GM21619 (cell line): ENCODE measurements at regions not wholly inside any gene's neighbourhood (a gene's known extent, or its start where the extent isn't known, plus 50 kb on each side); places are given as distances from the start of the nearest gene placed in this dataset.

ENCODE experiments used
- ATAC-seq: cut with Tn5 transposase; IDR thresholded peaks from one replicate; pipeline ENCODE4 v1.9.1; 2021; ENCODE audit not compliant: unreplicated experiment

- ATAC-seq: no peak
Measured at GRCh38 chr14:101380512-101380911, 180.8 kb upstream of the DIO3 start.

GRCh38 chr14:101380940-101381339 lies 180.4 kb upstream of the DIO3 start:
- ATAC-seq: no peak

- ATAC-seq: no peak
Measured at GRCh38 chr14:101383737-101384338, 177.5 kb upstream of the DIO3 start.

GRCh38 chr14:101394374-101394773 lies 166.9 kb upstream of the DIO3 start:
- no peak for ATAC-seq

GRCh38 chr14:101395779-101396178 lies 165.5 kb upstream of the DIO3 start:
- no peak for ATAC-seq

GRCh38 chr14:101397206-101397605 lies 164.1 kb upstream of the DIO3 start:
- no peak for ATAC-seq

GRCh38 chr14:101398011-101398410 lies 163.3 kb upstream of the DIO3 start:
- ATAC-seq: no peak

GRCh38 chr14:101399737-101400517 lies 161.4 kb upstream of the DIO3 start:
- ATAC-seq: no peak

- ATAC-seq: no peak
Measured at GRCh38 chr14:101400830-101401229, 160.5 kb upstream of the DIO3 start.

GRCh38 chr14:101402936-101403660 lies 158.2 kb upstream of the DIO3 start:
- no peak for ATAC-seq

GRCh38 chr14:101404426-101405170 lies 156.7 kb upstream of the DIO3 start:
- ATAC-seq: no peak

- ATAC-seq: no peak
Measured at GRCh38 chr14:101405171-101405883, 156.0 kb upstream of the DIO3 start.

- ATAC-seq: no peak
Measured at GRCh38 chr14:101406921-101407320, 154.4 kb upstream of the DIO3 start.

GRCh38 chr14:101407328-101407727 lies 154.0 kb upstream of the DIO3 start:
- no peak for ATAC-seq

GRCh38 chr14:101408077-101408831 lies 153.0 kb upstream of the DIO3 start:
- ATAC-seq: no peak

GRCh38 chr14:101409006-101409543 lies 152.2 kb upstream of the DIO3 start:
- ATAC-seq: no peak

GRCh38 chr14:101410126-101410525 lies 151.2 kb upstream of the DIO3 start:
- no peak for ATAC-seq

GRCh38 chr14:101411151-101411550 lies 150.1 kb upstream of the DIO3 start:
- ATAC-seq: no peak

- no peak for ATAC-seq
Measured at GRCh38 chr14:101411779-101412178, 149.5 kb upstream of the DIO3 start.

GRCh38 chr14:101412739-101413138 lies 148.6 kb upstream of the DIO3 start:
- no peak for ATAC-seq
